UCSD-AML1 (cell line): ENCODE measurements at regions not wholly inside any gene's neighbourhood (a gene's known extent, or its start where the extent isn't known, plus 50 kb on each side); places are given as distances from the start of the nearest gene placed in this dataset.

Experiments used
- DNase-seq: peaks from one replicate; lab custom pipeline; 2025; ENCODE audit not compliant: unreplicated experiment; lab: John Stamatoyannopoulos, UW

- no peak for DNase-seq
Measured at GRCh38 chr2:144285324-144285723, 234.6 kb downstream of the ZEB2 start.

GRCh38 chr2:144281476-144281875 is 238.4 kb downstream of the ZEB2 start:
- DNase-seq, result no peak

- no peak for DNase-seq
Measured at GRCh38 chr2:144280009-144280408, 239.9 kb downstream of the ZEB2 start.

GRCh38 chr2:144279165-144279564 is 240.8 kb downstream of the ZEB2 start:
- no peak for DNase-seq

GRCh38 chr2:144277622-144278354 is 242.1 kb downstream of the ZEB2 start:
- no peak for DNase-seq

GRCh38 chr2:144275340-144275739 is 244.6 kb downstream of the ZEB2 start:
- no peak for DNase-seq

- no peak for DNase-seq
Measured at GRCh38 chr2:144274131-144274530, 245.8 kb downstream of the ZEB2 start.

GRCh38 chr2:144270951-144271350 is 249.0 kb downstream of the ZEB2 start:
- no peak for DNase-seq

GRCh38 chr2:144268036-144268678 is 251.8 kb downstream of the ZEB2 start:
- no peak for DNase-seq

GRCh38 chr2:144267239-144267638 is 252.7 kb downstream of the ZEB2 start:
- no peak for DNase-seq

- DNase-seq, result no peak
Measured at GRCh38 chr2:144265654-144266053, 254.3 kb downstream of the ZEB2 start.

GRCh38 chr2:144261966-144262365 is 258.0 kb downstream of the ZEB2 start:
- DNase-seq, result no peak

- DNase-seq, result no peak
Measured at GRCh38 chr2:144261336-144261735, 258.6 kb downstream of the ZEB2 start.

GRCh38 chr2:144259332-144259731 is 260.6 kb downstream of the ZEB2 start:
- DNase-seq, result no peak

- no peak for DNase-seq
Measured at GRCh38 chr2:144258154-144258553, 261.8 kb downstream of the ZEB2 start.

GRCh38 chr2:144256996-144257707 is 262.8 kb downstream of the ZEB2 start:
- DNase-seq, result no peak

- DNase-seq, result no peak
Measured at GRCh38 chr2:144254342-144255235, 265.3 kb downstream of the ZEB2 start.

GRCh38 chr2:144253743-144254142 is 266.2 kb downstream of the ZEB2 start:
- DNase-seq, result no peak

- DNase-seq, result no peak
Measured at GRCh38 chr2:144252694-144253093, 267.2 kb downstream of the ZEB2 start.

- no peak for DNase-seq
Measured at GRCh38 chr2:144249035-144249637, 270.8 kb downstream of the ZEB2 start.
